Neural cell (in vitro differentiated cells): ENCODE measurements at regions not wholly inside any gene's neighbourhood (a gene's known extent, or its start where the extent isn't known, plus 50 kb on each side); places are given as distances from the start of the nearest gene placed in this dataset.

Source experiments
- H2AFZ ChIP-seq: fragments of 200-600, 300-800 bp; sonication (generic), shearing (Covaris generic); 2 replicates; pipeline ENCODE4 v1.6.0; 2014; ENCODE audit warnings: low read depth, mild to moderate bottlenecking, antibody characterized with exemption, low read length, moderate library complexity
- H3F3A ChIP-seq: fragments of 200-600 bp; shearing (Covaris generic); 2 replicates; pipeline ENCODE4 v1.6.1; 2016; ENCODE audit warnings: mild to moderate bottlenecking, moderate library complexity, mixed read lengths, antibody characterized with exemption, low read length; ENCODE audit not compliant: insufficient read depth, poor library complexity, severe bottlenecking
- H3K27ac ChIP-seq: fragments of 200-600, 300-800 bp; sonication (generic), shearing (Covaris generic); 2 replicates; pipeline ENCODE4 v1.5.1; 2014; ENCODE audit warnings: mild to moderate bottlenecking, low read length, moderate library complexity
- H3K27me3 ChIP-seq: fragments of 300-800, 200-600 bp; sonication (generic), shearing (Covaris generic); 2 replicates; pipeline ENCODE4 v1.6.0; 2014; ENCODE audit warnings: mild to moderate bottlenecking, low read depth, low read length, moderate library complexity; ENCODE audit not compliant: insufficient read depth
- H3K36me3 ChIP-seq: fragments of 300-800, 200-600 bp; sonication (generic), shearing (Covaris generic); 2 replicates; pipeline ENCODE4 v1.5.1; 2014; ENCODE audit warnings: mild to moderate bottlenecking, antibody characterized with exemption, low read length, moderate library complexity; ENCODE audit not compliant: insufficient read depth
- H3K4me2 ChIP-seq: fragments of 300-800, 200-600 bp; sonication (generic), shearing (Covaris generic); 2 replicates; pipeline ENCODE4 v1.6.0; 2014; ENCODE audit warnings: mild to moderate bottlenecking, low read length
- H3K4me3 ChIP-seq: fragments of 300-800, 200-600 bp; sonication (generic), shearing (Covaris generic); 2 replicates; pipeline ENCODE4 v1.5.1; 2014; ENCODE audit warnings: mild to moderate bottlenecking, low read length, moderate library complexity
- H3K79me2 ChIP-seq: fragments of 200-600 bp; shearing (Covaris generic); replicated peaks from 2 replicates; pipeline ENCODE4 v1.6.0; 2014; ENCODE audit warnings: mild to moderate bottlenecking, low read length, moderate library complexity; ENCODE audit not compliant: insufficient read depth
- H3K9ac ChIP-seq: fragments of 300-800, 200-600 bp; sonication (generic), shearing (Covaris generic); 2 replicates; pipeline ENCODE4 v1.6.1; 2016; ENCODE audit warnings: mild to moderate bottlenecking, low read length, mixed read lengths
- H3K9me2 ChIP-seq: fragments of 200-600 bp; shearing (Covaris generic); 2 replicates; pipeline ENCODE4 v1.6.1; 2016; ENCODE audit warnings: mild to moderate bottlenecking, low read length, mixed read lengths; ENCODE audit not compliant: insufficient read depth
- H3K9me3 ChIP-seq: fragments of 200-600, 300-800 bp; sonication (generic), shearing (Covaris generic); 2 replicates; pipeline ENCODE4 v1.6.1; 2016; ENCODE audit warnings: mild to moderate bottlenecking, mixed run types, low read length, moderate library complexity, mixed read lengths
- H4K20me1 ChIP-seq: fragments of 200-600 bp; shearing (Covaris generic); 2 replicates; pipeline ENCODE4 v1.6.1; 2016; ENCODE audit warnings: mild to moderate bottlenecking, mixed run types; ENCODE audit not compliant: insufficient read depth
- EP300 ChIP-seq: fragments of 450-650 bp; conservative IDR thresholded peaks from 2 replicates; pipeline ENCODE4 v1.6.1; 2014; ENCODE audit warnings: antibody characterized with exemption, mild to moderate bottlenecking, moderate library complexity; ENCODE audit not compliant: poor library complexity, severe bottlenecking
- EZH2 ChIP-seq: fragments of 200-600, 300-800 bp; shearing (Covaris generic), sonication (generic); IDR thresholded peaks from 2 replicates; pipeline ENCODE4 v1.6.1; 2014; ENCODE audit warnings: antibody characterized with exemption, low read length, borderline replicate concordance, mild to moderate bottlenecking; ENCODE audit not compliant: insufficient read depth, poor library complexity, severe bottlenecking
- MXI1 ChIP-seq: fragments of 450-650 bp; conservative IDR thresholded peaks from 2 replicates; pipeline ENCODE4 v1.6.1; 2014; ENCODE audit warnings: antibody characterized with exemption, mild to moderate bottlenecking; ENCODE audit not compliant: poor library complexity, severe bottlenecking
- POLR2AphosphoS5 ChIP-seq: IDR thresholded peaks from 2 replicates; pipeline ENCODE4 v1.6.1; 2012
- RAD21 ChIP-seq: fragments of 450-650 bp; conservative IDR thresholded peaks from 2 replicates; pipeline ENCODE4 v1.6.1; 2014; ENCODE audit warnings: antibody characterized with exemption, mild to moderate bottlenecking, moderate library complexity
- SMC3 ChIP-seq: fragments of 450-650 bp; conservative IDR thresholded peaks from 2 replicates; pipeline ENCODE4 v1.6.1; 2014; ENCODE audit warnings: antibody characterized with exemption, mild to moderate bottlenecking, moderate library complexity; ENCODE audit not compliant: poor library complexity
- TAF1 ChIP-seq: IDR thresholded peaks from 2 replicates; pipeline ENCODE4 v1.6.1; 2012; ENCODE audit warnings: low read depth
- TF ChIP-seq, protein P1 (sequence below): IDR thresholded peaks from 2 replicates; pipeline ENCODE4 v1.6.1; 2012; ENCODE audit warnings: borderline replicate concordance
- TF ChIP-seq, protein P2 (sequence below): fragments of 450-650 bp; IDR thresholded peaks from 2 replicates; pipeline ENCODE4 v1.5.1; 2014; ENCODE audit warnings: antibody characterized with exemption, mild to moderate bottlenecking, moderate library complexity; ENCODE audit not compliant: poor library complexity, severe bottlenecking

DNA sequence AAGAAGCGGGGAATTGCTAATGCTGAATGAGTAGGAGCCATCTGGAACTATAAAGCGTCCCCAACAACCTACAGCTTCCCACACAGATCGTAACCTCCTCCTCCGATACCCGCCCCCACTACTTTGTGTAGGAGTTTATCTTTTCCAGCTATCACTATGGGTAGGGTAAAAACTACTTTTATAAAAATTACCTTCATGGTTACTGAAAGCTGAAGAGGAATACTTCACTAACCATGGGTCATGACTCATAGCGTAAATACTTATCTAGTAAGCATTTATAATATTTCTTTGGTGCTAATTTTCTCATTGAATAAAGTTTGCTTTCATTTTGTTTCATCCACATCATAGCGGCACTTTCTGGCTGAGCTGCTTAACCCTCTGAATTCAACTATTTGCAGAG, 79.4 kb upstream of the TNIP3 start:
- Histone ChIP-seq H3K27me3 (no peaks in the 10 kb centered on the region), H3K27ac (no peak overlapping the region), H3F3A (no peaks in the 10 kb centered on the region), H2AFZ (no peak overlapping the region), H3K4me2 (no peak overlapping the region), H3K36me3 (no peaks in the 10 kb centered on the region), H3K79me2 (no peaks in the 10 kb centered on the region), H3K9me3 (no peaks in the 10 kb centered on the region), H3K9me2 (no peaks in the 10 kb centered on the region), H3K4me3 (no peak overlapping the region), H3K9ac (no peak overlapping the region), H4K20me1 (no peaks in the 10 kb centered on the region)
- TF ChIP-seq RAD21 (no peak), EP300 (no peak), SMC3 (no peak), POLR2AphosphoS5 (no peak), MXI1 (no peak), EZH2 (no peak), TAF1 (no peak)
- TF ChIP-seq, protein P1, sequence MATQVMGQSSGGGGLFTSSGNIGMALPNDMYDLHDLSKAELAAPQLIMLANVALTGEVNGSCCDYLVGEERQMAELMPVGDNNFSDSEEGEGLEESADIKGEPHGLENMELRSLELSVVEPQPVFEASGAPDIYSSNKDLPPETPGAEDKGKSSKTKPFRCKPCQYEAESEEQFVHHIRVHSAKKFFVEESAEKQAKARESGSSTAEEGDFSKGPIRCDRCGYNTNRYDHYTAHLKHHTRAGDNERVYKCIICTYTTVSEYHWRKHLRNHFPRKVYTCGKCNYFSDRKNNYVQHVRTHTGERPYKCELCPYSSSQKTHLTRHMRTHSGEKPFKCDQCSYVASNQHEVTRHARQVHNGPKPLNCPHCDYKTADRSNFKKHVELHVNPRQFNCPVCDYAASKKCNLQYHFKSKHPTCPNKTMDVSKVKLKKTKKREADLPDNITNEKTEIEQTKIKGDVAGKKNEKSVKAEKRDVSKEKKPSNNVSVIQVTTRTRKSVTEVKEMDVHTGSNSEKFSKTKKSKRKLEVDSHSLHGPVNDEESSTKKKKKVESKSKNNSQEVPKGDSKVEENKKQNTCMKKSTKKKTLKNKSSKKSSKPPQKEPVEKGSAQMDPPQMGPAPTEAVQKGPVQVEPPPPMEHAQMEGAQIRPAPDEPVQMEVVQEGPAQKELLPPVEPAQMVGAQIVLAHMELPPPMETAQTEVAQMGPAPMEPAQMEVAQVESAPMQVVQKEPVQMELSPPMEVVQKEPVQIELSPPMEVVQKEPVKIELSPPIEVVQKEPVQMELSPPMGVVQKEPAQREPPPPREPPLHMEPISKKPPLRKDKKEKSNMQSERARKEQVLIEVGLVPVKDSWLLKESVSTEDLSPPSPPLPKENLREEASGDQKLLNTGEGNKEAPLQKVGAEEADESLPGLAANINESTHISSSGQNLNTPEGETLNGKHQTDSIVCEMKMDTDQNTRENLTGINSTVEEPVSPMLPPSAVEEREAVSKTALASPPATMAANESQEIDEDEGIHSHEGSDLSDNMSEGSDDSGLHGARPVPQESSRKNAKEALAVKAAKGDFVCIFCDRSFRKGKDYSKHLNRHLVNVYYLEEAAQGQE: no peak
- TF ChIP-seq, protein P2, sequence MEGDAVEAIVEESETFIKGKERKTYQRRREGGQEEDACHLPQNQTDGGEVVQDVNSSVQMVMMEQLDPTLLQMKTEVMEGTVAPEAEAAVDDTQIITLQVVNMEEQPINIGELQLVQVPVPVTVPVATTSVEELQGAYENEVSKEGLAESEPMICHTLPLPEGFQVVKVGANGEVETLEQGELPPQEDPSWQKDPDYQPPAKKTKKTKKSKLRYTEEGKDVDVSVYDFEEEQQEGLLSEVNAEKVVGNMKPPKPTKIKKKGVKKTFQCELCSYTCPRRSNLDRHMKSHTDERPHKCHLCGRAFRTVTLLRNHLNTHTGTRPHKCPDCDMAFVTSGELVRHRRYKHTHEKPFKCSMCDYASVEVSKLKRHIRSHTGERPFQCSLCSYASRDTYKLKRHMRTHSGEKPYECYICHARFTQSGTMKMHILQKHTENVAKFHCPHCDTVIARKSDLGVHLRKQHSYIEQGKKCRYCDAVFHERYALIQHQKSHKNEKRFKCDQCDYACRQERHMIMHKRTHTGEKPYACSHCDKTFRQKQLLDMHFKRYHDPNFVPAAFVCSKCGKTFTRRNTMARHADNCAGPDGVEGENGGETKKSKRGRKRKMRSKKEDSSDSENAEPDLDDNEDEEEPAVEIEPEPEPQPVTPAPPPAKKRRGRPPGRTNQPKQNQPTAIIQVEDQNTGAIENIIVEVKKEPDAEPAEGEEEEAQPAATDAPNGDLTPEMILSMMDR: no peak

DNA sequence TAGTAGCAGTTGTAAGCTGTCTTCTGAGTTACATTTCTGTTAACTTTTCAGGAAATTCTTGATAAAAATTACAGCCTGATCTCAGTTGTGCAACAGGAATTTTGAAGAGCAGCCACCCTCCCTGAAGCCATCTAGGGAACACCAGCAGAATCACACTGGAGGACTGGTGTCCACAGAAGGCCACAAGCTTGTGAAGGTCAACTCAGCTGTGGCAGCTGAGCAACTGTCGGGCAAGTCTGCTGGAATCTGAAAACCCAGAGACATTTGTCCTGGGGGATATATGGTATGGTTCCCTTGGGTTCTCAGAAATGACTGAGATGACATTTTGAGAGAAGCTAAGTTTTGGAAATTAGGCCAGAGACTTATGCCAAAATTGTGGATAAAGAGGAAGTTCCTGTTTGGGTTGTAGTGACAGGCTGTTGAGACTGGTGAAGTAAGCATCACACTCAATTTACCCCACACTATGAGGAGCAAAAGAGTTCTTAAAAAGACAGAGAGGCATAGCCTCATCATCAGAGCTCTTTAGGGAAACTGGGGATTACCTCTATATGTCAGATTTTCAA, 78.1 kb upstream of the TNIP3 start:
- no peaks in the 10 kb centered on the region for H3K27me3 ChIP-seq
- H3K9me3 ChIP-seq: no peaks in the 10 kb centered on the region
- no peaks in the 10 kb centered on the region for H4K20me1 ChIP-seq
- H3K27ac ChIP-seq: no peak overlapping the region
- H3K4me3 ChIP-seq: no peak overlapping the region
- no peak for TF ChIP-seq TAF1
- no peak for TF ChIP-seq EP300
- TF ChIP-seq, protein P2: no peak
- no peak for TF ChIP-seq RAD21
- TF ChIP-seq, protein P1: no peak
- TF ChIP-seq EZH2: no peak
- TF ChIP-seq MXI1: no peak
- TF ChIP-seq POLR2AphosphoS5: no peak
- TF ChIP-seq SMC3: no peak
- no peaks in the 10 kb centered on the region for H3K36me3 ChIP-seq
- H3K4me2 ChIP-seq: no peak overlapping the region
- H3K79me2 ChIP-seq: no peaks in the 10 kb centered on the region
- no peak overlapping the region for H3K9ac ChIP-seq
- no peaks in the 10 kb centered on the region for H3F3A ChIP-seq
- no peaks in the 10 kb centered on the region for H3K9me2 ChIP-seq
- no peak overlapping the region for H2AFZ ChIP-seq
